ENCODE measurements at regions not wholly inside any gene's neighbourhood (a gene's known extent, or its start where the extent isn't known, plus 50 kb on each side); places are given as distances from the start of the nearest gene placed in this dataset.

DNA sequence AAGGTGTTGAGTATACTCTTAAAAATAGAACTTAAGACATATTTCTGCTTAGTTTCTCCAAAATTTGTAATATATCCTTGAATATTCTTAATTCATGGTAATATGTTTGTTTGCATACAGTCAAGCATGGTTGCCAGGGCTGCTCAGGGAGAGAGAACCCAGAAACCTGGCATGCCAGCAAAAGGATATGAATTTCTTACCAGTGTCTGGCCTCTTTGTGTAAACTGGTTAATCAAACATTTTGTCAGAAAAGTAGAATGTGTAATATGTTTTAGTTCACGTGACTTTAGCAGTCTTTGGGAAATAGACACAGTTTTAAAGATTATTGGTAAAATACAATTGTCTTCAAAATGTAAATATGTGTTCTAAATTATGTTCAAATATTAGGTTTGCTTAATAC lies 101.6 kb downstream of the AASDHPPT start:
- Histone ChIP-seq H3K9me3 (ENCODE audit: control insufficient read depth in 4 of 4, low read length in 3 of 4) (no peaks in the 10 kb centered on the region), H3K27ac (ENCODE audit: low read depth in 1 of 2, low read length in 2 of 2) (no peak overlapping the region), H3K27me3 (ENCODE audit: control insufficient read depth in 4 of 4, insufficient read depth in 4 of 4, low read length in 3 of 4) (no peaks in the 10 kb centered on the region), H3K4me3 (ENCODE audit: low read depth in 1 of 3, low read length in 3 of 3) (no peak overlapping the region), H3K9ac (ENCODE audit: low read depth in 1 of 2, low read length in 2 of 2) (no peak overlapping the region), H3K4me1 (ENCODE audit: control insufficient read depth in 4 of 4, insufficient read depth in 4 of 4, low read length in 3 of 4) (no peaks in the 10 kb centered on the region), H3K36me3 (ENCODE audit: control insufficient read depth in 4 of 4, insufficient read depth in 3 of 4, low read depth in 1 of 4, low read length in 3 of 4) (no peaks in the 10 kb centered on the region)
- 71% methylated on average over 1 of the region's 1 CpG for WGBS
- DNase-seq (ENCODE audit: low spot score): no peak
- TF ChIP-seq JUND (IDR thresholded peaks at IDR 0.05) (no peak), YY1 (IDR thresholded peaks at IDR 0.05) (no peak), HNF4A (conservative IDR thresholded peaks at IDR 0.05) (no peak), RXRA (IDR thresholded peaks at IDR 0.05) (no peak), SP1 (IDR thresholded peaks at IDR 0.05) (no peak), HNF4G (IDR thresholded peaks at IDR 0.05) (no peak), FOXA2 (IDR thresholded peaks at IDR 0.05) (no peak), EGR1 (IDR thresholded peaks at IDR 0.05; ENCODE audit: low read depth in 2 of 2) (no peak), RAD21 (IDR thresholded peaks at IDR 0.05) (no peak), FOXA1 (IDR thresholded peaks at IDR 0.05) (no peak), GABPA (IDR thresholded peaks at IDR 0.05 in 1 of 2, conservative IDR thresholded peaks at IDR 0.05 in 1 of 2) (no peak), TAF1 (conservative IDR thresholded peaks at IDR 0.05) (no peak), NR2F2 (IDR thresholded peaks at IDR 0.05) (no peak)
- TF ChIP-seq, protein P1, sequence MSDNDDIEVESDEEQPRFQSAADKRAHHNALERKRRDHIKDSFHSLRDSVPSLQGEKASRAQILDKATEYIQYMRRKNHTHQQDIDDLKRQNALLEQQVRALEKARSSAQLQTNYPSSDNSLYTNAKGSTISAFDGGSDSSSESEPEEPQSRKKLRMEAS (IDR thresholded peaks at IDR 0.05): no peak
- TF ChIP-seq, protein P2, sequence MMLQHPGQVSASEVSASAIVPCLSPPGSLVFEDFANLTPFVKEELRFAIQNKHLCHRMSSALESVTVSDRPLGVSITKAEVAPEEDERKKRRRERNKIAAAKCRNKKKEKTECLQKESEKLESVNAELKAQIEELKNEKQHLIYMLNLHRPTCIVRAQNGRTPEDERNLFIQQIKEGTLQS (IDR thresholded peaks at IDR 0.05): no peak
- TF ChIP-seq, protein P3, sequence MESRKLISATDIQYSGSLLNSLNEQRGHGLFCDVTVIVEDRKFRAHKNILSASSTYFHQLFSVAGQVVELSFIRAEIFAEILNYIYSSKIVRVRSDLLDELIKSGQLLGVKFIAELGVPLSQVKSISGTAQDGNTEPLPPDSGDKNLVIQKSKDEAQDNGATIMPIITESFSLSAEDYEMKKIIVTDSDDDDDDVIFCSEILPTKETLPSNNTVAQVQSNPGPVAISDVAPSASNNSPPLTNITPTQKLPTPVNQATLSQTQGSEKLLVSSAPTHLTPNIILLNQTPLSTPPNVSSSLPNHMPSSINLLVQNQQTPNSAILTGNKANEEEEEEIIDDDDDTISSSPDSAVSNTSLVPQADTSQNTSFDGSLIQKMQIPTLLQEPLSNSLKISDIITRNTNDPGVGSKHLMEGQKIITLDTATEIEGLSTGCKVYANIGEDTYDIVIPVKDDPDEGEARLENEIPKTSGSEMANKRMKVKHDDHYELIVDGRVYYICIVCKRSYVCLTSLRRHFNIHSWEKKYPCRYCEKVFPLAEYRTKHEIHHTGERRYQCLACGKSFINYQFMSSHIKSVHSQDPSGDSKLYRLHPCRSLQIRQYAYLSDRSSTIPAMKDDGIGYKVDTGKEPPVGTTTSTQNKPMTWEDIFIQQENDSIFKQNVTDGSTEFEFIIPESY (IDR thresholded peaks at IDR 0.05): no peak
- TF ChIP-seq, protein P4, sequence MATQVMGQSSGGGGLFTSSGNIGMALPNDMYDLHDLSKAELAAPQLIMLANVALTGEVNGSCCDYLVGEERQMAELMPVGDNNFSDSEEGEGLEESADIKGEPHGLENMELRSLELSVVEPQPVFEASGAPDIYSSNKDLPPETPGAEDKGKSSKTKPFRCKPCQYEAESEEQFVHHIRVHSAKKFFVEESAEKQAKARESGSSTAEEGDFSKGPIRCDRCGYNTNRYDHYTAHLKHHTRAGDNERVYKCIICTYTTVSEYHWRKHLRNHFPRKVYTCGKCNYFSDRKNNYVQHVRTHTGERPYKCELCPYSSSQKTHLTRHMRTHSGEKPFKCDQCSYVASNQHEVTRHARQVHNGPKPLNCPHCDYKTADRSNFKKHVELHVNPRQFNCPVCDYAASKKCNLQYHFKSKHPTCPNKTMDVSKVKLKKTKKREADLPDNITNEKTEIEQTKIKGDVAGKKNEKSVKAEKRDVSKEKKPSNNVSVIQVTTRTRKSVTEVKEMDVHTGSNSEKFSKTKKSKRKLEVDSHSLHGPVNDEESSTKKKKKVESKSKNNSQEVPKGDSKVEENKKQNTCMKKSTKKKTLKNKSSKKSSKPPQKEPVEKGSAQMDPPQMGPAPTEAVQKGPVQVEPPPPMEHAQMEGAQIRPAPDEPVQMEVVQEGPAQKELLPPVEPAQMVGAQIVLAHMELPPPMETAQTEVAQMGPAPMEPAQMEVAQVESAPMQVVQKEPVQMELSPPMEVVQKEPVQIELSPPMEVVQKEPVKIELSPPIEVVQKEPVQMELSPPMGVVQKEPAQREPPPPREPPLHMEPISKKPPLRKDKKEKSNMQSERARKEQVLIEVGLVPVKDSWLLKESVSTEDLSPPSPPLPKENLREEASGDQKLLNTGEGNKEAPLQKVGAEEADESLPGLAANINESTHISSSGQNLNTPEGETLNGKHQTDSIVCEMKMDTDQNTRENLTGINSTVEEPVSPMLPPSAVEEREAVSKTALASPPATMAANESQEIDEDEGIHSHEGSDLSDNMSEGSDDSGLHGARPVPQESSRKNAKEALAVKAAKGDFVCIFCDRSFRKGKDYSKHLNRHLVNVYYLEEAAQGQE (IDR thresholded peaks at IDR 0.05): no peak
- TF ChIP-seq, protein P5, sequence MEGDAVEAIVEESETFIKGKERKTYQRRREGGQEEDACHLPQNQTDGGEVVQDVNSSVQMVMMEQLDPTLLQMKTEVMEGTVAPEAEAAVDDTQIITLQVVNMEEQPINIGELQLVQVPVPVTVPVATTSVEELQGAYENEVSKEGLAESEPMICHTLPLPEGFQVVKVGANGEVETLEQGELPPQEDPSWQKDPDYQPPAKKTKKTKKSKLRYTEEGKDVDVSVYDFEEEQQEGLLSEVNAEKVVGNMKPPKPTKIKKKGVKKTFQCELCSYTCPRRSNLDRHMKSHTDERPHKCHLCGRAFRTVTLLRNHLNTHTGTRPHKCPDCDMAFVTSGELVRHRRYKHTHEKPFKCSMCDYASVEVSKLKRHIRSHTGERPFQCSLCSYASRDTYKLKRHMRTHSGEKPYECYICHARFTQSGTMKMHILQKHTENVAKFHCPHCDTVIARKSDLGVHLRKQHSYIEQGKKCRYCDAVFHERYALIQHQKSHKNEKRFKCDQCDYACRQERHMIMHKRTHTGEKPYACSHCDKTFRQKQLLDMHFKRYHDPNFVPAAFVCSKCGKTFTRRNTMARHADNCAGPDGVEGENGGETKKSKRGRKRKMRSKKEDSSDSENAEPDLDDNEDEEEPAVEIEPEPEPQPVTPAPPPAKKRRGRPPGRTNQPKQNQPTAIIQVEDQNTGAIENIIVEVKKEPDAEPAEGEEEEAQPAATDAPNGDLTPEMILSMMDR (IDR thresholded peaks at IDR 0.05; ENCODE audit: low read depth, low read length, missing input control): no peak
